Globus pallidus (tissue), 1 donor: ENCODE measurements at regions not wholly inside any gene's neighbourhood (a gene's known extent, or its start where the extent isn't known, plus 50 kb on each side); places are given as distances from the start of the nearest gene placed in this dataset.

ENCODE experiments used
- DNase-seq: peaks from one replicate; pipeline ENCODE4 v3.0.0-alpha.2; 2015; ENCODE audit warnings: low spot score

DNA sequence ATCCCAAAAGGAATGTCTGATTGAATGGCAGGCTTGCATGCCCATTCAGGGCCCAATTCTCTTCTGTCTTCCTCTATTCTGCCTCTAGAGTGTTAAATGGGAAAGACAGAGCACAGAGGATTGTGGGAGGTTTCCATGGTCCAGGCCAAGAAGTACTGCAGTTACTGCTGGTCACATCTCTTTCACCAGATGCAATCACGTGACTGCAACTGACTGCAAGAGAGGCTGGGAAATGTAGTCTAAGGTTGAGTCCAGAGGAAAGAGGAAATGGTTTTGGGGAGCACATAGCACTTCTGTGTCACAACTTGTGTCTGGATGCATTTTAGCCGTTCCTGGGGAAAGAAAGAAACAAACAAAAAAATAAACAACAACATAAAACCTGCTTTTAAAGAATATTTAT is 336.4 kb upstream of the BTBD3 start:
- DNase-seq, result no peak

DNA sequence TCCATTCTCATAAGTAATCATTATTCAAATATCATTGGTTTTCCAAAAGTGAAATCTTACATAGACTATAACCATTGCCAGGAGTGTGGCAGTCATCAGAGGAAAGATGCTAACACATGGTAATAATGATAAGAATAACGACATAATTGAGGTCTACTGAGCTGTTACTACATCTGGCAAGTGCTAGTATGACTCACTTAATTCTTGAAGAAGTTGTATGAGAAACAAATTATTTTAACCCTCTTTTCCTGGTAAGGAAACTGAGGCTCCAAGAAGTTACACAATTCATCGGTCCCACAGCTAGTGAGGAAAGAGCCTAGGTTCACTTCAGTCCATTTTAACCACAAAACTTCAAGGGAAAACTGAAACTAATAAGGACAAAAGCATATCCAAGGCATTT is 335.6 kb upstream of the BTBD3 start:
- no peak for DNase-seq

DNA sequence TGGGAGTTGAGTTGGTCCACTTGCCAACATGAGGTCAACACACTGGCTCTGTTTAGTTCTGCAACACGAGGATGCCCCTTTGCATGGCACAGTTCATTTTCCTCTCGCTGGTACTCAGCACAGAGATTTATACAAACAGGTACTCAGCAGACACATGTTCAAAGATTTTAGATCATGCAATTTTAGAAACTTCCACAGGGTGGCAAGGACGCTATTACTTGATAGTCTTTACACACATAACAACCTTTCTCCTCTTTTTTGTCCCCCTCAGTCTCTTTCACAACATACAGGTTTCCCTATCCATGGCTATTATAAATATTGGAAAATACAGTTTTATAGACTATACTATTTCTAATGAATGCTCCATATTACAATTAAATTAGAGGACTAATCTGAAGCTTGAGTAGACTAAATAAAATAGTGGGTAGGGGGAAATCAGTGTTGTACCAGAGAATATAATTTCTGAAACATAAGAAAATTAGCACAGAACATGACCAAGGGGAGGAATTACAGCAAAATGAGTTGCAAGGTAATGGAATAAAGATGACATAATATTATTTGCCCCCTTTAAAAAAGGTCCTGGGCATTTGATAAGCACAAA is 331.8 kb upstream of the BTBD3 start:
- no peak for DNase-seq

DNA sequence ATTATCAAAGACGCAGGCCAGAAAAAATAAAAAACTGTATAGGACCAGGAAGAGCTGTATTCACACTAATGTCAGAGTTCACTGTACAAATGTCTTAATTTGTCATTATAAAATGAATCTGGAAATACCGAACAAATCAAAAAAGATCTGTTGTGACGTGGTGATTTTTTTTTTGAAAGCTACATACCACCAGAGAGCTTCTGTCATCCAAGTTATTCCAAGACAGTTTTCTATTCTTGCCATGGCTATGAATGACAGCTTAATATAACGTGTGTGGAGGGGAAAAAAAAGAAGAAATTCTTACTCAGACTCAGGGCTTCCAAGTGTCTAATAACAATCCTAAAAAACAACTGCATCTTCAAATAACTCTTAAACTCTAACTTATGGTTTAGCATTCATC is 328.8 kb upstream of the BTBD3 start:
- no peak for DNase-seq

DNA sequence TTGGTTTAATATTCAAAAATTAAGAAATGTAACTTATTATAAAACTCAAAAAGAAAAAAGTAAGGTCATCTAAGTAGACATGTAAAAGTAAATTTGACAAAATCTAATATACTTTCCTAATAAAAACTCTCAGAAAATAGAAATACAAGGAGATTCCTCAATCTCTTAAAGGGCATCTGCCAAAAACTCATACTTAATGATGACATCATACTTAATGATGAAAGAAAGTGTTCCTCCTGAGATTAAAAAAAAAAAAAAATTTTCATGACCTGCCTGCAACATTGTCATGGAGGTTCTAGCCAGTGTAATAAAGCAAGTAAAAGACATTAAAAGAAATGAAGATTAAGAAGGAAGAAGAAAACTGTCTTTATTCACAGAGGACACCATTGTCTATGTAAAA is 325.7 kb upstream of the BTBD3 start:
- no peak for DNase-seq

DNA sequence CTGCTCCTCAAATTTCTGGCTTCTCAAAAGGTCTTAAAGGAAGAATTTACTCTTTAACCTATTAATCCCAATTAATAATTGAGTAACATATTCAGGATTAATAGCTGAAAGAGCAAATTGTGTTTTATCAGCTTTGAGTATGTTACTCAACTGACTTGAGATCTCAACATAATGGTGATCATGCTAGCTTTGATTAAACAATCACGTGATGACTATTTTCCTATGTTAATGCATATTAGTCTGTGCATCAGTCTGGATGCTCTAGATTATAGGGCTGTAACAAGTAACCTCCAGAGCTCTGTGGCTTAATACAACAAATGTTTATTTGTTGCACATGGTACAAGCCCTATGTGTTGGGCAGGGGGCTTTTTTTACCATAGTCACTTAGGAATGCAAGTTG is 313.4 kb upstream of the BTBD3 start:
- DNase-seq, result no peak

DNA sequence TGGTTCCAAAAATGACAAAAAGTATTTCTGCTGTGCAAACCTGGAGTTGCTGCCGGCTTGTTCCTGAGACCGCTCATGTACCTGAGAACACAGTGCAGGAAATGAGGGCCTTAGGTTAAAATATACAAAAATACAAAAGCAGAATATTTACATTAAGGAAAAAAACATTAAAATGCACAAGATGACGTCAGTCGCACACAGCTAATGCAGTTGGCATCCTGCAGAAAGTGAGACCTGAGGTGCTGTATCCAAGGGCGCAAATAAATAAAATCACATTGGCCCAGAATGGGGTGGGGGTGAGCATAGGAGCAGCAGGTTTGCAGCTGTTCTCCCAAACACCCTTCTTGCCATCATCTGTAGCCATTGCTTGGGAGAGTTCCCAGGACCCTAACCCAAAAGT is 310.6 kb upstream of the BTBD3 start:
- no peak for DNase-seq

DNA sequence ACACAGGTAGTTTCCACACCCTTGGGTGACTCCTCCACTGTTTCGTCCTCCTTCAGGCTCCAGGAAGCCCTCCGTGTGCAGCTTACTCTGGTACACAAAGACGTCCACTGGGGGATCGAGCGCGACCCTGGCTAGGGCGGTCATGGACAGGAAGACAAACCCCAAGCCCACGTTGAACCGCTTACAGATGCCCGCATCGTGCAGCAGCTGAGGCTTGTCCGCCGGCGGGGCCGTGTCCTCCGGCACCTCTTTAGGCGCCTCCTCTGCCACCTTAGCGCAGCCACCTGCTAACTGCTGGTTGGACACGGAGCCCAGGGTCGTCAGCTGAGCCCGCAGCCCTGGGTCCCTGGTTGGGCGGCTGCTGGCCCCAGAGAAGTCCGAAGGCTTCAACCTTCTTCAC is 309.0 kb upstream of the BTBD3 start:
- DNase-seq, result no peak

DNA sequence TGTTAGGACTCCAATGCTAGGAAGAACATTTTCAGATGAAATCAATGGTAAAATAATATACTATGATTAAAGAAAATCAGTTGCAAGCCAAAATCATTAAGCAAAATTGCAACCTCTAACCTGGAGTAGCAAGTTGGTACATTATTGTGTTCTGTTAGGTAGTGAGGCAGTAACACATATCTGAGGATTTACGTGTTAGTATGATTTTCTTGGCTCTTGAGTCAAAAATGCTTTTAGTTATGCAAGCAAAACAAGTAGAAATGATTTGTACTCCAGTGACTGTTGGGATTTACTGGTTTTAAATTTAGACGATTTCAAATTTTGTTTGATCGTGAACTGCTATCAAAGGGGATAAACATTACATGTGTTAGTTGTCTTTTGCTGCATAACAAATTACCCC is 293.0 kb upstream of the BTBD3 start:
- DNase-seq, result no peak

DNA sequence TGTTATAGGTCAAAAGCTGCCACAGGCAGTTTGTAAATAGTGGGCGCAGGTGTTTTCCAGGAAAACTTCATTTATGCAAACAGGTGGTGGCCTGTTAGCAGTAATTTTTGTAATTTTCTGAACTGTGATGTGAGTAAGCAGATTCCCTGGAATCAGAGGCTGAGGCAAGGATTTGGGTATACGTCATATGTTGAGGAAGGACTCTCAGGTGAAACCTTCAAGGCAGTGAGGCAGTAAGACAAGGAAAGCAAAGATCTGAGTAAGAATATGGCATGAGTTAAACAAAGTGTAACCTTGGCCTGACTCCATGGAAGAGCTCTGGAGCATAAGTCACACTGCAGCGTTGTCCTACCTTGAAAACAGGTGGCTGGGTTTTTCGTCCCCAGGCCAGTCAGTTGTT is 291.1 kb upstream of the BTBD3 start:
- no peak for DNase-seq

DNA sequence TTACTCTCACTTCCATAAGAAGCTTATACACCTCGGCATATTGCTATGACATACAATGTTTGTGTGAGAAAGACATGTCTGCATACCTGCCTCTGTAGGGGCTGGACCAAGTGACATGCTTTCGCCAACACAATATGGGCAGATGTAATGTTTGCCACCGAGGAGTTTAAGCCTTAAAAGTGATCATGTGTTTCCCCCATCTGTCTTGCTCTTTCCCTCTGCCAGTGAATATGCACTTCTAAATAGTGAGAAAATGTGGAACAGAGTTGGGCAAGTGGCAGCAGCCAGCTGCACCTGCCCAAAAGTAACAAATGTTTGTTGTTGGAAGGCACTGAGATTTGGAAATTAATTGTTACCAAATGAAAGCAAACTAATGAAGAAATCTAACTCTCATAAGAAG is 274.8 kb upstream of the BTBD3 start:
- no peak for DNase-seq

DNA sequence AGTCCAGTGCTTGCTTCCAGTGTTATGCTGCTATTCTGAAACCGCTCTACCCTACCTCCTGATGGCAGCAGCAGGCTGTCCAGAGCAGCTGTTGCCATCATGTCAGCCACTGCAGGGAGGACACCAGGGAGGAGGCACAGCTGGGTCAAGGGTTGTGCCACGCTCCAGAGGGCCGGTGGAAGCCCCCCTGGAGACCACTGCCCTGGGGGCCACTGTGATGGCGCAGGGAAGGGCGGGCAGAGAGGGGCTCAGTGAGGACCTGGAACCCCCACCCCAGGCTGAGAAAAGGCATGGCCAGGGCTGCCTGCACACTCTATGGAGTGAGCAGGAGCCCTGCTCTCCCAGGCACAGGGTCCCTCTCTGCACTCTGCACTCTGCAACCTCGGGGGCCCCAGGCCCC is 271.3 kb upstream of the BTBD3 start:
- DNase-seq, result no peak

DNA sequence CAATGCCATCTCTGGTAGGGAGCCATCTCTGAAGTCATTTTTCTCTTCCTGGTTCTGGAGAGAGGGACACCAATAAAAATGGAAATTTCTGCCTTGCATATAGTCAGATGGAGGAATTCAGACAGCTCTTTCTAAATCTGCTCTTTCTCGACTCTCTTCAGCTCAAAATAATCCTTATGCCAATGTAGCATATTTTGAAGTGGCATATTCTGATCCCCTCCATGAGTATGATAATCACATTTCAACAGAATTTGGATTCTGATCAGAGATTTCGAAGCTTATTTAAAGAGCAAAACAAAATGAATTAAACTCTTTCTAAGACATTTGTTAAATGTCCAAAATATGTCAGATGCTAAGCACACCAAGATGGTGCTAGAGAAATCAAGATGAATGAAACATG is 267.1 kb upstream of the BTBD3 start:
- no peak for DNase-seq

DNA sequence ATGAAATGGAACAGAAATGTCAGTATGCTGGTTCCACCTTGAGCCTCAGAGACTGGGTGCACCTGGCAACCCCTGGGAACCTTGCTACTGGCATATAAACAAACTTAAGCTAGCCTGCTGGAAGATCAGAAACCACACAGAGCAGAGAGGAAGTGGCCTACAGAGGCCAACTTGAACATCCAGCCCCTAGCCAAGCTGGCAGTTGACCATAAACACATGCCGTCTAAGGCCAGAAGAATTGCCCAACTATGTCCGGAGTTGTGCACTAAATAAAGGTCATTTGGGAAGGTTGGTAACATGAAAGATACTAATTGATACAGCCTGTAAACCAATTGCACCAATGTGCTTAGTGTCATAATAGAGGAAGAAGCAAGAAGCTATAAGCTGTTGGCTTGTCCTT is 266.6 kb upstream of the BTBD3 start:
- no peak for DNase-seq

DNA sequence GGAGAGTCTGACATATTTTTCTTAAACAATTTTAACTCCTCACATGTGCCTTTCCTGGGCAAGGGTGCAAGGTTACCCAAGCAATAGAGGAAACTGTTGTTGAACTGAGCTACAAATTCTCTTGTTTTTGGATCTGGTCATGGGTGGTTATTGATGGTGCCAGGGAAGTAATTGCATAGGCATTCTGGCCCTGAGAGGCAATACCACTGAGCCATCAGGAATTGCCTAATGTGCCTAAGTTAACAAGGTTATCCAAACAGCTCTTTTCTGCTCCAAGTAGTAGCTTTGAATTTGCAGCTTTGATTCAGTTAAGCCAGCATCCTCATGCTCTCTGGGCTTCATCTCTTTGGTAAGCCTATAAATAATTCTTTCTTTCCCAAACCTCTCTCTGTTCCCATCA is 266.0 kb upstream of the BTBD3 start:
- DNase-seq, result no peak

DNA sequence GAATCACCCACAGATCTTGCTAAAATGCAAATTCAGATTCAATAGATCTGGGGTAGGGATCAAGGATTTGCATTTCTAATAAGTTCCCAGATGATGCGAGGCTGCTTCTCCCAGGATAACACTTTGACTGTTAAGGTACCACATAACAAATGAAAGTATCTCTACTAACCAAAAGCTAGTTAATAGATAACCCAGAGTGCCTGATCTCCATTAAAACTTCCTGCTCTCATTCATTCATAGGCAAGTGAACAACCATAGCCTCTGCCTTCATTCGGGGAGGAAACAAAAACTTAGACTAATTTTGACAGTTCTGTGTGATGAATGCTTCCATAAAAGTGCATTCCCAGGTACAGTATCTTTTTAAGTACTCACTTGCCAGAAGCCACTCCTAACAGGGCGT is 265.6 kb upstream of the BTBD3 start:
- DNase-seq, result no peak

DNA sequence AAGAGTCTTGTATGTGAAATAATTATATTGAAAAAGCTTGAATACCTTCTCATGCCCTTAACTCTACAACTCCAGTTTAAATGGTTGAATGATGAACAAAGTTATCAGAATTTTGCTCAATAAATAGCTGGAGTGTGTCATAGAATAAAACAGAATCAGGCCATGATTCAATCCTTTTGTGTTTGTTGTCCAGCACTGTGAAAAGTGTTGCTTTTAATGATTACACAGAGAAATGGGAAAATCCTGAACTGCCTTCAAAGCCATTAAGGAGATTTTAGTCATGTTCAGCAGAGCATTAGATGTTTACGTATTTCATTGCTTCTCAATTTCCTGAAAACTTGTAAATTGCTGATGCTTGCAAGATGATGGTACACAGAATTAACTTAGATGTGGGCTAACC is 262.9 kb upstream of the BTBD3 start:
- no peak for DNase-seq

DNA sequence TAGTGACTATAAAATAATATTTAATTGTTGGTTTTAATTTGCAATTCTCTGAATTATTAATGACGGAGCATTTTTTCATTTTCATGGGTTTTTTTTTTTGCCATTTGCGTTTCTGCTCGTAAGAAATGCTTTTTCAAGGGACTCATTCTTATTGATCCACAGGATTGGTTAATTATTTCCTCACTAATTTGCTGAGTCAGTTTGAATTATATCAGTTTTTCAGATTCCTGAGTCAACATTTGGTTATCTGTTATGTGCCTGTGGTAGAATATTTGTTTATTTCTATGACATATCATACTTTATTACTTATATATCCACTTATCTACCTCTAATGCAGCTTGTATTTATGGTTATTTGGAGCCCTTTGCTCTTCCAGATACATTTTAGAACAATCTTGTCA is 257.0 kb upstream of the BTBD3 start:
- no peak for DNase-seq

DNA sequence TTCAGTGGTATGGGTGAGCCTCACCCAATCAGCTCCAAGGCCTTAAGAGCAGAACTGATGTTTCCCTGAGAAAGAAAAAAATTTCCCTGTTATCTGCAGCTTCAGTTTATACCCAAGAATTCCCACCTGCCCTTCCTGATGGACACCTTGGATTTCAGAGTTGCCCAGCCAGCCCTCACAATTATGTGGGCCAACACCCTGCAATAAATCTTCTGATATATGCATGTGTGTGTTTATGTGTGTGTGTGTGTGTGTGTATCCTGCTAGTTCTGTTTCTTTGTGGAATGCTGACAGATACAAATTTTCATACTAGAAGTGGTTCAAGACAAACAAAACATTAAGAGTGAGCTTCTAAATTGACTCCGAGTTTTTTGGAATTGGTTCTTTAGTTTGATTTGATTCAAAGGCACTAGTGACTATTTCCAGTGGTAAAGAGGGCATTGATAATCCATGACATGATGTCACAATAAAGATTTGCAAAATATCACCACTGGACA is 246.6 kb upstream of the BTBD3 start:
- no peak for DNase-seq

DNA sequence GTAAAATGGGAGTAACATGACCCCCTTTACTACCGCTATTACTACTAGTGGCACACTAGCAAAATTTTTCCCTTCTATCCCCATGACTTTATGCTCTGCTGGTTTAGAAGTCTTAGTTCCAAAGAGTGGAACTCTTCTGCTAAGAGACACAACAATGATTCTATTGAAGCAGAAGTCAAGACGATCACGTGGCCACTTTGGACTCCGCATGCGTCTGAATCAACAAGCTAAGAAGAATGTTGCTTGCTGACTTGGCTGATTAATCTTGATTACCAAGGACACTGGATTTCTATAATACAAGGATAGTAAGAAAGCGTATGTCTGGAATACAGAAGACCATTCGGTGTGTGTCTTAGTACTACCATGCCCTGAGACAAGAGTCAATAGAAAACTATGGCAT is 244.7 kb upstream of the BTBD3 start:
- peak; percentile 24 for DNase-seq

DNA sequence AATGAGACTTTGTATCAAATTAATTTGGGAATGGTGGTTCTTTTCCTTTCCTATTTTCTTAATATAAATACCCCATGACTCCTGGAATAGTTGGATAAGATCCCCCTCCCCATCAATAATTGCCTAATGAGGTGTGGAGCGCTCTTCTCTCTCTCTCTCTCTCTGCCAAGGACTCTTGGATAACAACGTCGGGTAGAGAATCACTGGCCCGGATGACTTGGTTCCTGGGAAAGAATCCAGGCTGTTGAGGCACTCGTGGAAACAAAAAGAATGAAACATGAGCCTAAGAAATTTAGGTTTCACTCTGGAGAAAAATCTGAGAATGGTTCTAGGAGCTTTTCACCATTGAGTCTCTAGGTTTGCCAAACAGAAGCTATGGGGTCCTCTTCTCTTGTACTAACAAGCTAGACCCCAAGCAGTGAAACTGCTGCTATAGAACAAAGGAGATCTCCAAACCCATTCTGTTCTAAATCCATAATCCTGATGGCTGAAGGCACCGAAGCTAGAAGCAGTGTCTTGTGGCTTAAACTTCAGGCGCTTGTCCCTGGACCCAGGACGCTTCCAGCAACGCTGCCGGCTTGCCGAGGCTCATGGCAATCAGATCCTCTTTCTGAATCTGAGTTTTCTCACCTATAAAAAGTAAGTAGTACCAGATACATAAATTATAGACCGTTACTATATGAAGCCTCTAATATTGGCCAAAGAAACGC is 241.6 kb upstream of the BTBD3 start:
- DNase-seq, result peak; percentile 25

DNA sequence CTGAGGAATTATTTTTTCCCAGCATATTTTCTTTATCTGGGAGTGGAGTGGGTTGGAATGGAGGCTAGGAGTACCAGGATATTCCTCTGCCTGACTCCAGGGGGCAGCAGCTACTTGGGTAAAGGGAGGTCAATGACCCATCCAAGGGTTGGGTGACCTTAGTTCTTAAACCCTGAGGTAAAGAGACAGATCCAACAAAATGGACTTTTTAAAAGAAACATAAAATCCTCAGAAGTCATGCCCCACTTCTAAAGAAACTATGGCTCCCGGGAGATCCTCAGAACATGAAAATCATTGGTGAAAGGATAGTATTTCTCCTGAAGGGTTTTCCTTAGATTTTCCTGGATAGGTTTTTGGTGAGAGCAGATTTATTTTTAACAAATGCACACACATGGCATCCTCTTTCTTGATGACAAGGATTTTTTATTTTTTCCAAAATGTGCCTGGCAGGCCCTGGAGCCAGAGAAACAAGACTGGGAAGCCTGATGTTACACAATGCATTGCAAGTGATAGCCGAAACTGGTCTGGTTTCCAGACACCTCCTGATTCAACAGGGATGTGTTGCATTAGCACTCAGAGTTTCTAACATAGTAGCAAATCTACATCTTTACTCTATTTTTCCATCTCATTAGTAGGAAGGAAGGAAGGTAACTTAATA is 240.9 kb upstream of the BTBD3 start:
- DNase-seq, result peak; percentile 61

DNA sequence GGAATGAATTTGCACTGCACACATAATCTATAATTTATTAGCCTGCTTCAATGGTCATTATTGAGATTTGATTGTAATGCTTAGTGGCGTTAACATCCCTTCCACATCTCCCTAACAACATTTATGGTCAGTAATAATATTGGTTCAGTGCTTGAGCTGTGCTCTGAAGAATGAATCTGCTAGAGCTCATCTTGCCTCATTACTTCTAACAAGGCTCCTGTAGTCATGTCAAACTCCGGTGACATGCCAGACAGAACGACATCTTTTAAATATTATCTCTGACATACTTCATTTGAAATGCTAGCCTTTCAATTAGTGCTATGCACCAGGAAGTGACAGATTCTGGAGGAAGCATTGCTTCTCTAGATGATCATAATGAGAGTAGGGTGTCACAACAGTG is 240.3 kb upstream of the BTBD3 start:
- no peak for DNase-seq

DNA sequence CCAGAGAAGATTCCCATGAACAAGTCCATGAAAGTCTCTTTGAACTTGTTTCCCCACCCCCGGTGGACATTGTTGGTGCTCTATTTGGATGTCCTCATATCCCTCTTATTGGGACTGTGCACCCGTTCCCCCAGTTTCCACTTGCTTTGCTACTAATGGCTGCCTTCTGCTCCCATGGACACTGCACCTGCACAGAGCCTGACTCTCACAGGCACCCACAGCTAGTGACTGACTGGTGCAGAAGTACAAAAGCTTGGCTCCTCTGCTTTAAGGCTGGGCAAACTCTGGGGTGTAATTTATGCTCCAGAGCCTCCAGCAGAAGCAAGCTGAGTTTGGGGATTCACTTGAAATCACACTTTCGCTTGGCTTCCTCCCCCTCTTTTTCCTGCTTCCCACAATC is 239.9 kb upstream of the BTBD3 start:
- no peak for DNase-seq
